NCI-H1436 (cell line): ENCODE measurements at regions not wholly inside any gene's neighbourhood (a gene's known extent, or its start where the extent isn't known, plus 50 kb on each side); places are given as distances from the start of the nearest gene placed in this dataset.
"Not testable (repeated sequence)": the region's sequence is repeated elsewhere in the genome, so short reads cannot be mapped to it uniquely, and the experiment has no call there.

ENCODE experiments used
- DNase-seq: peaks from one replicate; lab custom pipeline; 2025; lab: John Stamatoyannopoulos, UW

- DNase-seq = no peak
Measured at GRCh38 chr18:11511434-11512095, 97.8 kb upstream of the SLC35G4 start.

- DNase-seq = no peak
Measured at GRCh38 chr18:11506856-11507255, 102.5 kb upstream of the SLC35G4 start.

GRCh38 chr18:11505993-11506392 is 103.4 kb upstream of the SLC35G4 start:
- no peak for DNase-seq

- no peak for DNase-seq
Measured at GRCh38 chr18:11504962-11505361, 104.4 kb upstream of the SLC35G4 start.

GRCh38 chr18:11502368-11502767 is 107.0 kb upstream of the SLC35G4 start:
- no peak for DNase-seq

- DNase-seq = no peak
Measured at GRCh38 chr18:11501352-11501751, 108.0 kb upstream of the SLC35G4 start.

GRCh38 chr18:11500153-11501122 is 109.0 kb upstream of the SLC35G4 start:
- DNase-seq = no peak

GRCh38 chr18:11498821-11499220 is 110.6 kb upstream of the SLC35G4 start:
- DNase-seq = no peak

- DNase-seq = no peak
Measured at GRCh38 chr18:11497585-11497984, 111.8 kb upstream of the SLC35G4 start.

GRCh38 chr18:11496526-11497172 is 112.7 kb upstream of the SLC35G4 start:
- DNase-seq = no peak

GRCh38 chr18:11495441-11495840 is 114.0 kb upstream of the SLC35G4 start:
- DNase-seq = no peak

GRCh38 chr18:11494107-11494506 is 115.3 kb upstream of the SLC35G4 start:
- DNase-seq = no peak

- no peak for DNase-seq
Measured at GRCh38 chr18:11489266-11489899, 120.0 kb upstream of the SLC35G4 start.

GRCh38 chr18:11488175-11488574 is 121.2 kb upstream of the SLC35G4 start:
- no peak for DNase-seq

GRCh38 chr18:11487390-11487789 is 122.0 kb upstream of the SLC35G4 start:
- no peak for DNase-seq

- DNase-seq = no peak
Measured at GRCh38 chr18:11482271-11482670, 127.1 kb upstream of the SLC35G4 start.

GRCh38 chr18:11480692-11481091 is 128.7 kb upstream of the SLC35G4 start:
- DNase-seq = no peak

GRCh38 chr18:11479031-11479430 is 130.4 kb upstream of the SLC35G4 start:
- not testable (repeated sequence) for DNase-seq

GRCh38 chr18:11470941-11471340 is 138.5 kb upstream of the SLC35G4 start:
- no peak for DNase-seq

- DNase-seq = no peak
Measured at GRCh38 chr18:11468617-11469016, 140.8 kb upstream of the SLC35G4 start.

GRCh38 chr18:11468120-11468519 is 141.3 kb upstream of the SLC35G4 start:
- DNase-seq = no peak

GRCh38 chr18:11467611-11468010 is 141.8 kb upstream of the SLC35G4 start:
- DNase-seq = no peak
